GM23248 (cell line): ENCODE measurements at regions not wholly inside any gene's neighbourhood (a gene's known extent, or its start where the extent isn't known, plus 50 kb on each side); places are given as distances from the start of the nearest gene placed in this dataset.

Experiments used
- EZH2 ChIP-seq: fragments of 200-600 bp; sonication (generic); IDR thresholded peaks from 2 replicates; pipeline ENCODE4 v1.6.1; 2018; ENCODE audit warnings: antibody characterized with exemption, mild to moderate bottlenecking; ENCODE audit not compliant: insufficient read depth, poor library complexity, severe bottlenecking
- EZH2phosphoT487 ChIP-seq: fragments of 200-600 bp; sonication (generic); IDR thresholded peaks from 2 replicates; pipeline ENCODE4 v1.6.1; 2018; ENCODE audit warnings: antibody characterized with exemption, moderate library complexity, mild to moderate bottlenecking, low read depth; ENCODE audit not compliant: insufficient read depth

DNA sequence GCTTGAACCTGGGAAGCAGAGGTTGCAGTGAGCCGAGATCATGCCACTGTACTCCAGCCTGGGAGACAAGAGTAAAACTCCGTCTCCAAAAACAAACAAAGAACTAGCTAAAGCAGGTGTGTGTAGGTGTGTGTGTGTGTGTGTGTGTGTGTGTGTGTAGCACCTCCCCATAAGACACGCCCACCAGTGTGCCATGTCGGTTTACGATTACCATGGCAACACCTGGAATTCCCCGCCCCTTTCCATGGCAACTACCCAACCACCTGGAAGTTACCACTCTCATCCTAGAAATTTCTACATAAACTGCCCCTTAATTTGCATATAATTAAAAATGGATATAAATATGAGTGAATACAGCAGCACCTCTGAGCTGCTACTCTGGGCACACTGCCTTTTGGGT lies 80.9 kb upstream of the ADGRE5 start:
- TF ChIP-seq EZH2phosphoT487 (no peak), EZH2 (no peak)
